SK-N-DZ (cell line): ENCODE measurements at regions not wholly inside any gene's neighbourhood (a gene's known extent, or its start where the extent isn't known, plus 50 kb on each side); places are given as distances from the start of the nearest gene placed in this dataset.

Source experiments
- DNase-seq: peaks from one replicate; pipeline ENCODE4 v3.0.0-alpha.2; 2015; ENCODE audit warnings: low spot score

DNA sequence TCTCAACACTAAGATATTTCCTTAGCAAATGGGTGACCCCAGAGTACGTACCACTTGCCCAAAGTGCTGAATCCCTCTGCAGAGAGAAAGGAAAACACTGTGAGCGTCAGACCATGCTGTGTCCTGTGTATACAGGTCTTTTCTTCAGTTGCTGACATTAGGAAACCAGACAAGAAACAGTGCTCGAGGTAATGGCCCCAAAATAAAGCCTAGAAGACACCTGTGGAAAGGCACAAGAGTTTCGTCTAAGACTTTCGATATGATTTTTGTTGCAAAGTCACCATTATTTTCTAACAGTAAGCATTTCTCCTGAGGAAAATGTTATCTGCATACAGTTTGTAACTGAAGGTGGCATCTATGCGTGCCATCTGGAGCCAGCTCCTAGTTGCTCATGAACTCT is 62.0 kb upstream of the SIMC1 start:
- DNase-seq = no peak

DNA sequence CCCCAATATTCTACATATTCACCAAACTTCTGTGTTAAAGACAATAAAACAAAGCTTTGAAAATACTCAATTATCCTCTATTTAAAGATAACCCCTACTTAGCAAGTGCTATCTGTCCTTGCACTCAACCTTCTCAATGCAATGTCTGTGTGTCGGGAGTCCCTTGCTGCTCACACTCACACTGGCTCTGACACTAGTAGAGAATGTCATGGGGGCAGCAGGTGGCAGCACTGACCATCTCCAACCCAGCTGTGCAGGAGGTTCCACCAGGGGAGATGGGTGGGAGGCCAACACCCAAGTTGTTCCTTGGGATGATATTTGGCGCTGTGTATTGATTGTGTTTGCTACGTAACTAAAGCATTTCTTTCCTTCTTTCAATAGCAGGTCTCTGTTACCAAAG is 59.4 kb upstream of the SIMC1 start:
- DNase-seq = no peak

DNA sequence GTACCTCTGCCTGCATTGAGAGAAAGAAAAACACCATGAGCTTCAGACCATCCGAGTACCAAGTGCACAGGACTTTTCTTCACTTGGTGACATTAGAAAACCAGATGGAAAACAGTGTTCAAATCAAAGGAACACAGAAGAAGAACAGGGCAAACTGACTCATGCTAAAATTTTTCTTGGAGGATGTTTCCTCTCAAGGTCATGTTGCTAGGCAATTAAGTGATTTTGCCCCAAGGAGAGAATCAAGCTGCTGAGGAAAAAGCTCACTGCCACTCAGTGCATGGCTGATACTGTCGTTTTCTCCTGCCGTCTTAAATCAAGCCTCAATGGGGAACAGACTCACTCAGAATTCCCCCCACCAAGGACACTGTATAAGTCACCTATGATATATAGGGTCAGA is 57.9 kb upstream of the SIMC1 start:
- no peak for DNase-seq

DNA sequence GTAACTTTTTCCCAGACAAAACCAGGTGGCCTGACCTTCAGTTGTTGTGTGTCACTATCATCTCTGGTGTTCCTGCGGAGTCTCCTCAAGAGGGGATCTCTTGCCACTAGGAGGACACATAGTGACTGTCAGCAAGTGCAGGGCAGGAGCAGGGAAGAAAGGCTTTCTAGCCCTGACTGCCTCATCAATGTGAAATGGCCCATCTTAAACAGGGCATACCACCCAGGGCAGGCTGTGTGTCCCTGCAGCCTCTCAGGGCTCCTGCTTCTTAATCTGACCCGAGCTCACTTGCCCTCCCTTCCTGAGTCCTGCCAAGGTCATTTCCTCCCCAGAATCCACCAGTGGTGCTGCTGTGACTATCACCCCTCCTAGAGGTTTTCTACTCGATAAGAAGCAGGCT is 57.4 kb upstream of the SIMC1 start:
- DNase-seq = no peak

DNA sequence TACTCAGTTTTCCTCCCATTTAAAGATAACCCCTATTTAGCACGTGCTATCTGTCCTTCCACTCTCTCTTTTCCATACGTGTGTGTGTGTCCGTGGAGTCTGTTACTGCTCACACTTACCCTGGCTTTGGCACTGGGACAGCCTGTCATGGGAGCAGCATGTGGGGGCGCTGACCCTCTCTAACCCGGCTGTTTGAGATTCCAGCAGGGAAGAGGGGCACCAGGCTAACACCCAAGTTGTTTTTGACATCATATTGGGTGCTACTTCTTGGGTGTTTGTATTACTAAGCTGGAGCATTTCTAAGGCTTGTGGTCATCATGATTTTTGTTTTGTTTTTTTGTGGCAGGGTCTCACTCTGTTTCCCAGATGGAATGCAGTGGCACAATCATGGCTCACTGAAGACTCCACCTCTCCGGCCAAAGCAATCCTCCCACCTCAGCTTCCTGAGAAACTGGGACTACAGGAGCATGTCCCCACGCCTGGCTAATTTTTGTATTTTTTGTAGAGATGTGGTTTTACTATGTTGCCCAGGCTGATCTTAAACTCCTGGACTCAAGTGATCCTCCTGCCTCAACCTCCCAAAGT is 56.9 kb upstream of the SIMC1 start:
- DNase-seq = no peak

DNA sequence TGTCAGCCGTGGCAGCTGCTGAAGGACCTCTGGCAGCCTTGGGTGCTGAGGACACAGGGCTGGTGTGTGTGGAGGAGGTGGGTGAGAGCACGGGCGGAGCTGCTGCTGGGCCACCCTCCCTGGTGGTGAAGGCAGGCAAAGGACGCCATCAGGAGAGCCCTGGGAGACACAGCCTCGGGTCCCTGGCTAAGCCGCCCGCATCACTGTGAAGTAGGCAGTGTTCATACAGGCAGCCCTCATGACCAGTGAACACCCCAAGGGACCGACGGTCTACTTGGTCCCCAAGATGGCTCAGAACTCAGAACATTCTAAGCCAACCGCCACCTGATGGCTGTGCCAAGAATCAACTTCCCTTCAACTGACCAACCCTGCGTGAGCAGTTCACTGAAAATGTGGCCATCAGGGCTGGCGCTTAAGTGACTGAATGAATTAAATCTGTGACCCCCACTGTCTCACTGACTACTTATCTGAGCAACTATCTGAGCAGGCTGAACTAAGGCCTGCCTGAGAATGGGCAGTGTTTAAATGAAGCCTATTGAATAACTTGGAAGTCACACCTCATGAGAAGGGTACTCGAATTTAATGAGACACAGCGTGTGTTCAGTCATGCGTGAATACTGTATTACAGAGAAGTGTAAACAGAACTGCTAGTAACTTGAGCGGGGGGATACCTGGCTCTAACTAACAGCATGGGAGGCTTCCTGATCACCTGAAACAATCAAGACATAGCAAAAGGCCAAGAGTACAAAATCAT is 54.7 kb upstream of the SIMC1 start:
- no peak for DNase-seq

DNA sequence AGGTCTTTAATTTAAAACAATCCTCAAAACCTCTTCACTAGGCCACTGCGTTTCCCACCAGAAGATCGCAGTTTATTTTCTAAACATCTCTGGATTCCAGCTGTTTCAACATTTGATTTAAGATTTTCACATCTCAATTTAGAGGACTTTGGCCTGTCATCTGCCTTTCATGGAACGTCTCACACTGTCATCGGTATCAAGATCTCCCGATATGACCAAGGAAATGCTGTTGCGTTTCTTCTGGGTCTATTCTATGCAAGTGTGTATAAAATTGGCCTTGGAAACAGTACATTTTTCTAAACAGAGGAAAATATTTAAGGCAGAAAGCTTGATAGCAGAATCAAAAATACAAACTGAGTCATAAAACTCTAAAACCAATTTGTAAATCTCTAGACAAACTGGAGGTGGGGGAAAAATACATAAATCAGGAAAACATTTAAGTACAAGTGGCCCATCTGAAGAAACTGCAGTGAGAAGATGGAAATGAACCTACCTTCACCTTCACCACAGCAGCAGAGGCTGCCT is 53.6 kb upstream of the SIMC1 start:
- DNase-seq = peak; percentile 22

DNA sequence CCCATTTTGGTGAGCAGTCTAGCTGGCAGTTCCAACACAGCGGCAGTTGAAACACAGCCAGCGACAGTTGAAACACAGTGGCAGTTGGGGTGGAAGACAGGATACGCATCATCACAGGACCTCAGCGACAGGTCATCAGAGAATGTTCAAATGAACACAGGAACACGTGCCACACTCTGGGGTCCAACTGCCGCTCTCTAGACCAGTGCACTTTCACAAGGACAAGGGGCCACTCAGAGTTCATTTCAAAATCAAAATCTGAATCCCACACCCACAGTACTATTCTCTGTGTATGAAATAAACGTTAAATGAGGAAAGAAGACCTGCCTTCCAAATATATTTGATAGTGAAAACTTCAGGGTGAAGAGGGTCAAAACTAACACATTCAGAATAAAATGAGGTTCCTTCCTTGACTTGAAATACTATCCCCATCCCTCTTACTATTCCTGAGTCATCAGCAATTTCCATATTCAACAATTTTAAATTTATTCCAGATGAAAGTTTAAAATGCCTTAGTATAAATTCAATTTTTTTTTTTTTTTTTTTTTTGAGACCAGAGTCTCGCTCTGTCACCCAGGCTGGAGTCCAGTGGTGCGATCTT is 53.0 kb upstream of the SIMC1 start:
- DNase-seq = no peak

DNA sequence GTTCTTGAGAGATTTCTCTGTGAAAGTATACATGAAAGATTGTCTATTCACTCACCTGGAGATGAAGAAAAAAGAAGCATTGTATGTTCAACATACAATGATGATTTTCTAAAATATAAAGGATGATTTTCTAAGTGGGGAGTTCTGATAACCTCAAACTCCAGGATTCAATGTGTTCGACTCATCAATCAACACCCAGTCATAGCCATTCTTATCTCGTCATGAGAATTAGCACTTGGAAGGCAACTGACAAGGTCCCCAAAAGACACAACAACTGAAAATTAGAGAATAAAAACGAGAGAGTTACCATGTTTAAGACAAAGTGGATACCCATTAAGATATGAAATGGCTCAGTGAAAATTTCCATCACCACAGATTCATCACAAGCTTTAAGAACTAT is 52.1 kb upstream of the SIMC1 start:
- no peak for DNase-seq

DNA sequence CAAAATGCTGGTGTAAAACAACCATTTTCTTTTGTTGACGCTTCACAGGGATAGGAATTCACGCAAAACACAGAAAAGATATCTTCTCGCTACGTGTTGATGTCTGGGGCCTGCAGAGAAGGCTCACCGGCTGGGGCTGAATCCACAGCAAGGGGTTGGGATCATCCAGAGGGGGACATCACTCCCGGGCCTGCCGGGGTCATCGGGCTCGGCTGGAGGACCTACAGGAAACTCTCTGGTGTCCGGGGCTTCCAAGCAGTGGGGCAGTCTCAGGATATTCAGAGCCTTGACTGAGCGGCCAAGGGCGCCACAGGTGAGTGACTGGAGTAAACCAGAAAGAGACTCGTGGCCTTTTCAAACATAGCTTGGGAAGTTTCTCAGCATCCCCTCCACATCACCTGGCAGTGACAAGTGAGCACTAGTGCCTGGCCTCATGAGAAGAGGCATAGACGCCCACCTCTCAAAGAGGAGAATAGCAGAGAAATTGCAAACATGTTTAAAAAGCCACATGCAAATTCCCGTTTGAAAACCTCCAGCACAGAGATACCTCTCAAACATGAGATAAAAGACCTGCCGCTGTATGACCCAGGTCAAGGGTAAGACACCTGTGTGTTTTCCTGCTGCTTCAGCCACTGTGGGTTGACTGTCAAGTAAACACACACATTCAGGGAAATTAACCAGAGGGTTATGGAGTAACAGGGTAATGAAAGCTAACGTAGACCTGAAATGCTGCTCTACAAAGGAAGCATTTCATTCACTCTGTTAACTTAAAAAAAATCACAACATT is 50.8 kb upstream of the SIMC1 start:
- no peak for DNase-seq

DNA sequence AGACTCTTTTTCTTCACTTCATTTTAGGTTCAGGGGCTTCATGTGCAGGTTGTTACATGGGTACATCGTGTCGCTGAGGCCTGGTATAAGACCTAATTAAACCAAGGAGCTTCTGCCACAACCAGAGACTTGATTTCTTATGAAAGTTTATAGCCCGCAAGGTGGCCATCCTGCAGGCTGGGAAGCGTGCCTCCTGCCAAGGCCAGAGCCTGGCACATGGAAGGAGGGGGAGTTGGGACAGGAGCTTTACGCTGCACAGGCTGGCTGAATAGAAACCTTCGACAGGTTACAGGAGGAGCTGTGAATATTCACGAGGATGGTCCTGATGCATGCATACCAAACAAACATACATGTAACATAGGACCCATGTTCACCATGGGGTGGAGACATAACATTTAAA is 50.1 kb upstream of the SIMC1 start:
- DNase-seq = no peak
